Glutamatergic neuron (in vitro differentiated cells): ENCODE measurements at regions not wholly inside any gene's neighbourhood (a gene's known extent, or its start where the extent isn't known, plus 50 kb on each side); places are given as distances from the start of the nearest gene placed in this dataset.

Source experiments
- DNase-seq: peaks from one replicate; pipeline ENCODE4 v3.0.0; 2022
- H3K27ac Mint-ChIP-seq: one replicate; pipeline ENCODE4 v1.8.0; 2020; ENCODE audit warnings: mild to moderate bottlenecking, mixed read lengths, inconsistent platforms; ENCODE audit not compliant: unreplicated experiment
- H3K27me3 Mint-ChIP-seq: one replicate; pipeline ENCODE4 v1.8.0; 2020; ENCODE audit warnings: mild to moderate bottlenecking, moderate library complexity, mixed read lengths, inconsistent platforms; ENCODE audit not compliant: unreplicated experiment
- H3K36me3 Mint-ChIP-seq: one replicate; pipeline ENCODE4 v1.8.0; 2020; ENCODE audit warnings: mild to moderate bottlenecking, mixed read lengths, inconsistent platforms; ENCODE audit not compliant: unreplicated experiment
- H3K4me1 Mint-ChIP-seq: one replicate; pipeline ENCODE4 v1.8.0; 2020; ENCODE audit warnings: mild to moderate bottlenecking, low read depth, mixed read lengths, inconsistent platforms; ENCODE audit not compliant: unreplicated experiment
- H3K4me3 Mint-ChIP-seq: one replicate; pipeline ENCODE4 v1.8.0; 2020; ENCODE audit warnings: mild to moderate bottlenecking, mixed read lengths, inconsistent platforms; ENCODE audit not compliant: unreplicated experiment
- H3K9me3 Mint-ChIP-seq: one replicate; pipeline ENCODE4 v1.8.0; 2020; ENCODE audit warnings: mild to moderate bottlenecking, moderate library complexity, mixed read lengths, inconsistent platforms; ENCODE audit not compliant: unreplicated experiment
- TF ChIP-seq, protein P1 (sequence below): fragments of 200-600 bp; sonication (generic); IDR thresholded peaks from one replicate; pipeline ENCODE4 v1.5.0; 2021; ENCODE audit not compliant: partially characterized antibody, unreplicated experiment

DNA sequence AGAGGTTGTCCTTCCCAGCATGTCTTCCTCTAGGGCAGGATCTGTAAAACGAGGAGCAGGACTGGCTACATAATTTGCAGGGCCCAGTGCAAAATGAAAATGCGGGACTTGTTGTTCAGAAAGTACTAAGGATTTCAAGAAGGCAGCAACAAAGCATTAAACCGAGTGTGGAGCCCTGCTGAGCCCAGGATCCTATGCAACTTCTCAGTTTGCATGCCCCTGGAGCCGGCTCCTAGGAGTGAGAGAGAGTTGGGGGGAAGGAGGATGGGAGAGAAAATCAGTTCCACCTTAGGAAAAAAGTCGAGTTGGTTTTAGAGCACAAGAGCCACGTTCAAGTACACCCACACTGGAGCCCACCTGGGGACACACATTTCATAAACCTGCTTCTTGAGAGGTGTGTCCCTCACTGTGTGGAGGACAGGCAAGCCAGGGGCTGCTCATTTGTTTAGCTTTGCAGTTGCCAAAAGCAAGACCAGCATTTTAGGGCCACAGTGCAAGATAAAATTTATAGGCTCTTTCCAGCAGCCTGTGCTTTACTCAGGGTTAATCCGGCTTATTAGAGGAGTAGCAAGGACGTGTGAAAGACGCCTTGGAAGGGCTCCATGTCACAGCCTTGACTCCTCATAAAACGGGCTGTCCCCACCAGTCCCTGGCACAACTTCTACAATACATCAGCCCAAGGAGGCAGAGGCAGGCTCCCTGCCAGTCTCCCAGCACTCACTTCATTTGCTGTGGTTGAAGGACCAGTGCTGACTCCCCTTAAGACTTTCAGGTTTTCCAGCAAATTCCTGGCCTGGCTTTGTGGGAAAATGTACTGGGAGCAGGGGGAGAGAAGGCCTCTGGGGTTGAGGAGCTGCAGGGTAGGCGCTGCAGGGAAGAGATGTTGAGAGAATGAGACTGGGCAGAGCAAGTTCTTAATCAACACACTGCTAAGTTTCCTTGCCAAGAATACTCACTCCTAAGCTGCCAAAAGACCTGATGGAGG, 159.7 kb upstream of the SEMA6A start:
- Mint-ChIP-seq H3K36me3 (no peaks in the 10 kb centered on the region), H3K9me3 (no peaks in the 10 kb centered on the region), H3K4me3 (no peak overlapping the region), H3K27ac (no peak overlapping the region), H3K4me1 (peaks cover 21% of the 10 kb centered on the region), H3K27me3 (peaks cover 1% of the 10 kb centered on the region)
- TF ChIP-seq, protein P1, sequence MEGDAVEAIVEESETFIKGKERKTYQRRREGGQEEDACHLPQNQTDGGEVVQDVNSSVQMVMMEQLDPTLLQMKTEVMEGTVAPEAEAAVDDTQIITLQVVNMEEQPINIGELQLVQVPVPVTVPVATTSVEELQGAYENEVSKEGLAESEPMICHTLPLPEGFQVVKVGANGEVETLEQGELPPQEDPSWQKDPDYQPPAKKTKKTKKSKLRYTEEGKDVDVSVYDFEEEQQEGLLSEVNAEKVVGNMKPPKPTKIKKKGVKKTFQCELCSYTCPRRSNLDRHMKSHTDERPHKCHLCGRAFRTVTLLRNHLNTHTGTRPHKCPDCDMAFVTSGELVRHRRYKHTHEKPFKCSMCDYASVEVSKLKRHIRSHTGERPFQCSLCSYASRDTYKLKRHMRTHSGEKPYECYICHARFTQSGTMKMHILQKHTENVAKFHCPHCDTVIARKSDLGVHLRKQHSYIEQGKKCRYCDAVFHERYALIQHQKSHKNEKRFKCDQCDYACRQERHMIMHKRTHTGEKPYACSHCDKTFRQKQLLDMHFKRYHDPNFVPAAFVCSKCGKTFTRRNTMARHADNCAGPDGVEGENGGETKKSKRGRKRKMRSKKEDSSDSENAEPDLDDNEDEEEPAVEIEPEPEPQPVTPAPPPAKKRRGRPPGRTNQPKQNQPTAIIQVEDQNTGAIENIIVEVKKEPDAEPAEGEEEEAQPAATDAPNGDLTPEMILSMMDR, result no peak
- DNase-seq, result no peak

- Mint-ChIP-seq H3K4me3 (no peak overlapping the region), H3K4me1 (peaks cover 14% of the 10 kb centered on the region), H3K36me3 (no peaks in the 10 kb centered on the region), H3K9me3 (no peaks in the 10 kb centered on the region), H3K27ac (no peak overlapping the region), H3K27me3 (peaks cover 1% of the 10 kb centered on the region)
- no peak for DNase-seq
- TF ChIP-seq, protein P1, result no peak
These were observed 158.0 kb upstream of the SEMA6A start for GRCh38 chr5:116732591-116732990.

DNA sequence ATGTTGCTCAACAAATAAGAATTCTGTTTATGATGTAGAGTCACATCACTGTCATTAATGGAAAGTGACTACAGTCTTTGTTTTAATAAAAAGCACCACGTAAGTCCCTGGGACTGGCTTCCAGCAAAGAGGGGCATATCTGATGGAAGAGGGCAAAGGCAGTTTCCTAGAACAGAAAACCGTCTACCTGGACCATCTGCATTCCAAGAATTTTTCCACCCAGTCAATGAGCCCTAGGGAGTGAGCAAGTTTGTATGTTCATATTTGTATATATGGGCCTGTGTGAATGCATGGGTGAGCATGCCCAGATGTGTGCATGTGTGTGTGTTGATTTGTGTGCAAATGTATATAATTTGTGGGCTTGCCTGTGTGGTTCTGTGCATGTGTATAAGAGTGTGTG, 156.8 kb upstream of the SEMA6A start:
- H3K4me3 Mint-ChIP-seq, result no peak overlapping the region
- TF ChIP-seq, protein P1, result no peak
- peaks cover 14% of the 10 kb centered on the region for H3K4me1 Mint-ChIP-seq
- no peaks in the 10 kb centered on the region for H3K36me3 Mint-ChIP-seq
- no peaks in the 10 kb centered on the region for H3K9me3 Mint-ChIP-seq
- peaks cover 1% of the 10 kb centered on the region for H3K27me3 Mint-ChIP-seq
- no peak for DNase-seq
- H3K27ac Mint-ChIP-seq, result no peak overlapping the region

GRCh38 chr5:116730706-116731105, 156.1 kb upstream of the SEMA6A start:
- Mint-ChIP-seq H3K9me3 (no peaks in the 10 kb centered on the region), H3K4me1 (peaks cover 14% of the 10 kb centered on the region), H3K27me3 (peaks cover 1% of the 10 kb centered on the region), H3K36me3 (no peaks in the 10 kb centered on the region), H3K4me3 (no peak overlapping the region), H3K27ac (no peak overlapping the region)
- TF ChIP-seq, protein P1, result no peak
- DNase-seq, result no peak

DNA sequence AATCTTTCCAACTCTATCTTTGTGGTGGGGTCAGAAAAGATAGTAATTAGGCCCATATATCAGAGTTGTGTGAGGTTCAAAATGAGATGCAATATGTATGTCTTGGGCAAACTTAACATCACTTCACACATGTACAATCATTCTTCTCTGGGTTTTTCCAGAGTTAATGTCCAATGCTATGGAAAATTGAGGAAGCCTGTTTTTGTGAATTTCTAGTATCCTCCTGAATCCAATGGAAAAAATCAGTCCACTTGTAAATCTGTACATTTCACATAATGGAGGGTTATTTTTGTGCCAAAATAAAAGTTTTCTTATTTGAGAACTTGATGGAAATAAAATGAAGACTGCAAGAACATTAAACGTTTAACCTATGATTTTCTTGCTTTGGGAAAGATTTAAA, 155.6 kb upstream of the SEMA6A start:
- peaks cover 14% of the 10 kb centered on the region for H3K4me1 Mint-ChIP-seq
- H3K4me3 Mint-ChIP-seq, result no peak overlapping the region
- H3K27me3 Mint-ChIP-seq, result peaks cover 1% of the 10 kb centered on the region
- H3K27ac Mint-ChIP-seq, result no peak overlapping the region
- H3K36me3 Mint-ChIP-seq, result no peaks in the 10 kb centered on the region
- no peak for DNase-seq
- no peaks in the 10 kb centered on the region for H3K9me3 Mint-ChIP-seq
- TF ChIP-seq, protein P1, result no peak
